OCI-M2 (cell line): ENCODE measurements at regions not wholly inside any gene's neighbourhood (a gene's known extent, or its start where the extent isn't known, plus 50 kb on each side); places are given as distances from the start of the nearest gene placed in this dataset.
"Not testable (repeated sequence)": the region's sequence is repeated elsewhere in the genome, so short reads cannot be mapped to it uniquely, and the experiment has no call there.

Experiments used
- DNase-seq: peaks from one replicate; lab custom pipeline; 2025; ENCODE audit not compliant: unreplicated experiment; lab: John Stamatoyannopoulos, UW

GRCh38 chr6:4656106-4656505 lies 120.1 kb upstream of the CDYL start:
- no peak for DNase-seq

- DNase-seq, result no peak
These were observed 120.8 kb upstream of the CDYL start for GRCh38 chr6:4655196-4656025.

GRCh38 chr6:4653141-4653540 lies 123.1 kb upstream of the CDYL start:
- DNase-seq, result no peak

GRCh38 chr6:4651831-4652467 lies 124.3 kb upstream of the CDYL start:
- no peak for DNase-seq

- no peak for DNase-seq
These were observed 126.5 kb upstream of the CDYL start for GRCh38 chr6:4649728-4650127.

- DNase-seq, result peak; percentile 76
These were observed 128.5 kb upstream of the CDYL start for GRCh38 chr6:4647414-4648365.

- DNase-seq, result no peak
These were observed 130.4 kb upstream of the CDYL start for GRCh38 chr6:4645713-4646360.

- no peak for DNase-seq
These were observed 131.2 kb upstream of the CDYL start for GRCh38 chr6:4644996-4645395.

GRCh38 chr6:4641461-4641860 lies 134.7 kb upstream of the CDYL start:
- DNase-seq, result no peak

GRCh38 chr6:4640139-4640538 lies 136.1 kb upstream of the CDYL start:
- no peak for DNase-seq

- DNase-seq, result no peak
These were observed 137.6 kb upstream of the CDYL start for GRCh38 chr6:4638641-4639040.

GRCh38 chr6:4637691-4638433 lies 138.3 kb upstream of the CDYL start:
- no peak for DNase-seq

GRCh38 chr6:4636881-4637224 lies 139.4 kb upstream of the CDYL start:
- DNase-seq, result no peak

GRCh38 chr6:4636191-4636880 lies 139.9 kb upstream of the CDYL start:
- DNase-seq, result no peak

- DNase-seq, result no peak
These were observed 140.5 kb upstream of the CDYL start for GRCh38 chr6:4635666-4636065.

- no peak for DNase-seq
These were observed 143.8 kb upstream of the CDYL start for GRCh38 chr6:4632421-4632820.

GRCh38 chr6:4629789-4630188 lies 146.4 kb upstream of the CDYL start:
- not testable (repeated sequence) for DNase-seq

GRCh38 chr6:4625557-4625956 lies 150.6 kb upstream of the CDYL start:
- no peak for DNase-seq

- DNase-seq, result no peak
These were observed 151.5 kb upstream of the CDYL start for GRCh38 chr6:4624726-4625125.
